Muscle of leg (tissue), 3 donors: ENCODE measurements at regions not wholly inside any gene's neighbourhood (a gene's known extent, or its start where the extent isn't known, plus 50 kb on each side); places are given as distances from the start of the nearest gene placed in this dataset.
A peak's percentile ranks its signal among the peaks of the same experiment; 100 is the strongest.

Source experiments
- DNase-seq: peaks from one replicate; pipeline ENCODE4 v3.0.0; 2013
- H3K27ac ChIP-seq: one replicate; pipeline ENCODE4 v1.5.1; 2013; ENCODE audit warnings: mild to moderate bottlenecking, low read length, control low read depth
- H3K27me3 ChIP-seq: one replicate; pipeline ENCODE4 v1.6.1; 2013; ENCODE audit warnings: low read length; ENCODE audit not compliant: control insufficient read depth, insufficient read depth
- H3K36me3 ChIP-seq: one replicate; pipeline ENCODE4 v1.6.1; 2013; ENCODE audit warnings: low read length; ENCODE audit not compliant: control insufficient read depth, insufficient read depth
- H3K4me1 ChIP-seq: one replicate; pipeline ENCODE4 v1.6.1; 2013; ENCODE audit warnings: low read length; ENCODE audit not compliant: control insufficient read depth, insufficient read depth
- H3K4me3 ChIP-seq: one replicate; pipeline ENCODE4 v1.5.1; 2013; ENCODE audit warnings: low read length, control low read depth
- H3K9me3 ChIP-seq: replicated peaks from 2 replicates; pipeline ENCODE4 v1.6.1; 2013; ENCODE audit warnings: low read depth, low read length; ENCODE audit not compliant: control insufficient read depth
- WGBS: methylation state at CpG from one replicate; pipeline ENCODE4 v1.1.5; 2013; ENCODE audit warnings: missing lambda C conversion rate; ENCODE audit not compliant: insufficient coverage; 5-methylcytosine and 5-hydroxymethylcytosine counted together

DNA sequence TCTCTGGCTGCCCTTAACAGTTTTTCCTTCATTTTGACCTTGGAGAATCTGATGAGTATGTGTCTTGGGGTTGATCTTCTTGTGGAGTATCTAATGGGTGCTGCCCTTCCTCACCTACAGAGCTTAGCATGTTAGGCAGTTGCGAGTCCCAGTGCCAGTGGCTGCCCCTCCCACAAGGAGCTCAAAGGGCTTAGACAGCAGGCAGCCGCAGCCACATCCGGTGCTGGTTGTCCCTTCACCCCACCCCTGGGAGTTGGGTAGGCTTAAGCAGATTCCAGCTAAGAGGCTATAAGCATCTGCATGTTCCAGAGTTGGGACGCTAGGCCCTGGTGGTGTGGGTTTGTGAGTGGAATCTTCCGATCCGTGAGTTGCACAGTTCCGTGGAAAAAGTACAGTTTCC lies 322.1 kb upstream of the ARX start:
- H3K27ac ChIP-seq: no peak overlapping the region
- no peak for DNase-seq
- H3K4me3 ChIP-seq: no peak overlapping the region
- no peaks in the 10 kb centered on the region for H3K36me3 ChIP-seq
- peaks cover 7% of the 10 kb centered on the region for H3K9me3 ChIP-seq
- no peaks in the 10 kb centered on the region for H3K27me3 ChIP-seq
- 78% methylated on average over 4 of the region's 7 CpGs for WGBS
- H3K4me1 ChIP-seq: no peaks in the 10 kb centered on the region

DNA sequence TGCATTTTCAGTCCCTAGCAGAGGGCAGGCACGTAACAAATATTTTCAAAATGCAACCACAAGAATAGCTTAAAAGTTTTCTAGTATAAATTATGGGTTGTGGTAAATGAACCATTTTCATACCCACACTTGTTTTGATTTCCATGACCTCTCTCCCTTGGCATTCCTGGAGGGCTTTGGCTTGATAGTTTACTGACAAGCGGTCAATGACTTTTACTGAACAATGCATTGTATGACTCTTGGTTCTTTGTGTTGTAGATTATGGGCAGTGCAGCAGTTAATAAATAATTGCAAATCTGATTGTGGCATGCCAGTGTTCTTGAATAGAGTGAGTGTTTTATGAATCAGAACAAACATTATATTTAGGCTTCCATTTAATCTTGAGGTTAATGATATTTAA lies 285.2 kb upstream of the ARX start:
- no peaks in the 10 kb centered on the region for H3K27me3 ChIP-seq
- no peak for DNase-seq
- no CpG with 5 or more reads among the region's 2 CpGs for WGBS
- H3K27ac ChIP-seq: no peak overlapping the region
- H3K9me3 ChIP-seq: no peaks in the 10 kb centered on the region
- no peaks in the 10 kb centered on the region for H3K4me1 ChIP-seq
- H3K4me3 ChIP-seq: no peak overlapping the region
- H3K36me3 ChIP-seq: no peaks in the 10 kb centered on the region

DNA sequence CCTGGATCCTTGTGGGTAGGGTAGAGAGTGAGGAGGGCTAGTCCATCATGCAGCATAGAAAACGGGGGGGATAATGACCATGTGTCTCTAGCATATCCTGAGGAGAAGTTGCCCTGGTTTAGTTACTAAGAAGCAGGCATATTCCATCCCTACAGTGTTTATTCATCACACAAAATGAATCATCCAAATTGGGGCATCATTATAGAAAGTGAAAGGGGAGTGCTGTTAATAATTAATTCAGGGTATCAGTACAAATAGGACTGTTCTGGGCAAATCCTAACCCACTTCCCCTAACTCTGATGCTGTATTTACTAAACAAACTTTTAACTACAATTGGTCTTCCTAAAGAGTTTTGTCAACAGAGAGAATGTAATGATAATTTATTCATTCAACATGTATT lies 281.1 kb upstream of the ARX start:
- peaks cover 3% of the 10 kb centered on the region for H3K4me1 ChIP-seq
- no peak overlapping the region for H3K4me3 ChIP-seq
- H3K36me3 ChIP-seq: no peaks in the 10 kb centered on the region
- H3K27me3 ChIP-seq: no peaks in the 10 kb centered on the region
- no CpG with 5 or more reads among the region's 1 CpG for WGBS
- no peak overlapping the region for H3K27ac ChIP-seq
- H3K9me3 ChIP-seq: no peaks in the 10 kb centered on the region
- DNase-seq: no peak

DNA sequence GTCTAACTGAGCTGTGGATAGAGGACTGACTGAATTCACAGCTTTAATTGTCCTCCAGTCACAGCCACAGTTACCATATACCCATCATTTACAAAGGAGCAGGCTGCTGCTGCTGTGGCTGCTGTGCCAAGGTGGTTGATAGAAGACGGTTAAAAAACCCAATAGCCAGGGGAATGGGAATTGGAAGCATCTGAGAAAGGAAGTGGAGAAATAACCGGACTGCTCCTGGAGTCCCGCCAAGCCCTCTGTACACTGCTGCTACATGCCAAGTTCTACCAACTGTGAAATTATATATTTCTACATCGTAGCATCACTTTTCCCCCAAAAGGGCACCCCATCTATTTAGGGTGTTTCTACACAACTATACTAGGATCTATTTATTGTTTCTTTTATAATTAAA lies 279.7 kb upstream of the ARX start:
- Histone ChIP-seq H3K4me3 (no peak overlapping the region), H3K9me3 (no peaks in the 10 kb centered on the region), H3K4me1 (peaks cover 3% of the 10 kb centered on the region), H3K36me3 (no peaks in the 10 kb centered on the region), H3K27ac (no peak overlapping the region), H3K27me3 (no peaks in the 10 kb centered on the region)
- peak; percentile 3 for DNase-seq
- WGBS: no CpG with 5 or more reads among the region's 4 CpGs

DNA sequence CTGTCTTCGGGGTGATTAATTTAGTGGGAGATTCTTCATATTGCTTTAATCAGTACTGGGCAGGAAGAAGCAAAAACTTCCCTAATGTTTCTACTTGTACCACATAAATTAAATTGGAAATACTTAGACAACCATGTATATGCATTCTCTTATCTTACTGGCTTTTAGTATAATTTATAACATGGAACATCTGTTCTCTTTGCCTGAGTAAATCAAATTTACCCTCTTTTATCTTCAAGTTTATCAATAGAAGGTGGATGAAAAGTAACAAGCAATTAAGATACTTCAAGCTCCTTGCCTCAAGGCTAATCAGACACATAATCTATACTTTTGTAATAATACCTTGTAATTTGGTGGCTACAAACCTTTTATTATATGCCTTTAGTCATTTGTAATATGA lies 274.4 kb upstream of the ARX start:
- Histone ChIP-seq H3K36me3 (no peaks in the 10 kb centered on the region), H3K4me3 (no peak overlapping the region), H3K27ac (no peak overlapping the region), H3K4me1 (no peaks in the 10 kb centered on the region), H3K9me3 (no peaks in the 10 kb centered on the region), H3K27me3 (peaks cover 4% of the 10 kb centered on the region)
- WGBS: no CpG with 5 or more reads among the region's 1 CpG
- no peak for DNase-seq

DNA sequence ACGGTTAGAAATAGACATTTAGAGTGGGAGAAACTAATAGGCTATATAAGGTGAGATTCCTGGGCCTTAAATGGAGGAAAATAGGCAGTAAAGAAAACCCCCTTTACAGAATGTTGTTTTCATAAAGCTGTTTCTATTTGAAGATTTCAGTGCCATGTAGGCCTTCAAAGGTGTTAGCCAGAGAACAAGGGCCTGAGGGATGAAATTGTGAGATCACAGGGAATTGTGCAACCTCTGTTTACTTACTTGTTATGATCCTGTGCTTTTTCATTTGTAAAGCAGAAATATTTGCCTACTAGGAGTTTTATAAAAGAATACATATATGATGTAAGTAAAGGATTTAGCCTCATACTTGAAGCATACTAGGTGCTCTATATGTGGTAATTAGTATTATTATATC lies 272.9 kb upstream of the ARX start:
- Histone ChIP-seq H3K36me3 (no peaks in the 10 kb centered on the region), H3K4me1 (no peaks in the 10 kb centered on the region), H3K27me3 (peaks cover 4% of the 10 kb centered on the region), H3K27ac (no peak overlapping the region), H3K9me3 (no peaks in the 10 kb centered on the region), H3K4me3 (no peak overlapping the region)
- WGBS: no CpG with 5 or more reads among the region's 1 CpG
- no peak for DNase-seq

DNA sequence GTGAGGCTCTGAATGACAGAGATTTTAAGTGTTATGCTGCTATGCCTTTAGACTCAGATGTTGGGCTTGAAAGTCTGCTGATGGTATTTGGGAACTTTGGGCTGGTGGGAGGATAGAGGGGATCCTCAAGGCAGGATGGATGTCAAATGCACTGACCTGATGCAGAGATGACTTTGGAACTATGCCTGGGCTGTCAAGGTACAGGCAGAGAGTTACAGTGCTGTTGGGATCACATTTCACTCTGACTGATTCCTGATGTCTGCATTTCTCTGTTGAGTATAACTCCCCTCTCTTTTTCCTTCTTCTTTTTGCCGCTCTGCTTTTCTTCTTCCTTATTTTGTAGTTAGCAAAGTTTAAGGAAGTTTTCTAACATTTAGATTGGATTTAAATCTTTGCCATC lies 271.8 kb upstream of the ARX start:
- no peak overlapping the region for H3K27ac ChIP-seq
- DNase-seq: no peak
- no CpG with 5 or more reads among the region's 1 CpG for WGBS
- no peaks in the 10 kb centered on the region for H3K36me3 ChIP-seq
- no peak overlapping the region for H3K4me3 ChIP-seq
- H3K4me1 ChIP-seq: no peaks in the 10 kb centered on the region
- H3K27me3 ChIP-seq: peaks cover 4% of the 10 kb centered on the region
- H3K9me3 ChIP-seq: no peaks in the 10 kb centered on the region

DNA sequence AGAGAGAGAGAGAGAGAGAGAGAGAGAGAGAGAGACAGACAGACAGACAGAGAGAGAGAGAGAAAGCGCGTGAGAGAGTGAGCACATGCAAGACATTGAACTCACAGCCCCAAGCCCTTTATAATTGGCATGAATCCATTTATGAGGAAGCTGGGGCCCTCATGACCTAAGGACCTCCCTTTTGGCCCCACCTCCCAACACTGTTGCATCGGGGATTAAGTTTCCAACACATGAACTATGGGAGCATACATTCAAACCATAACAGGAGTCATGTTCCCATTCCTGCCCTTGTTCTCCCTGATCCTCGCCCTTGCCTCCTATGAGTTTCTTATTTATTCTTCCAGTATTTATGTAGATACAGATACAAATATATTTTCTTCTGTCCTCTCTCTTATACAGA lies 269.8 kb upstream of the ARX start:
- no peaks in the 10 kb centered on the region for H3K4me1 ChIP-seq
- 67% methylated on average over 1 of the region's 4 CpGs for WGBS
- H3K36me3 ChIP-seq: no peaks in the 10 kb centered on the region

DNA sequence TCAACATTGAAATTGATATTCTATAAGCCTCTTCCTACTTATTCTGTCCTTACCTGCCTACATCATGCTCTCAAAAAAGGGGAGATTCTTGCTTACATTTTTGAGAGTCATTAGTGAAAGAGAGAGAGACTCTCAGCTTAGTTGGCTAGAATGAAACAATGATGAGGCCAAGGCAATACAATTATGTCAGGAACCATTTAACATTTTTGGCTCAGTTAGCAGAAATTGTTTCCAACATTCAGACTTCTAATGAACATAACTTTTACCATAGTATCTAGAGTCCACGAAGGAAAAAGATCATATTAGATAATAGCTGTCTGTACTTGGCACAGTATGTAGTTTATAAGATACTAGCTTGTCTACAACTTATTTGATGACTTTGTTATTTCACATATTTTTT lies 263.7 kb upstream of the ARX start:
- no peak overlapping the region for H3K27ac ChIP-seq
- no peak overlapping the region for H3K4me3 ChIP-seq
- H3K4me1 ChIP-seq: no peaks in the 10 kb centered on the region
- peak; percentile 55 for DNase-seq
- no peaks in the 10 kb centered on the region for H3K27me3 ChIP-seq
- WGBS: no CpG with 5 or more reads among the region's 1 CpG
- no peaks in the 10 kb centered on the region for H3K36me3 ChIP-seq
- no peaks in the 10 kb centered on the region for H3K9me3 ChIP-seq

More for the DNA sequence above, 269.8 kb upstream of the ARX start:
- Histone ChIP-seq H3K27ac (no peak overlapping the region), H3K9me3 (no peaks in the 10 kb centered on the region), H3K4me3 (no peak overlapping the region), H3K27me3 (peaks cover 4% of the 10 kb centered on the region)
- DNase-seq: no peak

DNA sequence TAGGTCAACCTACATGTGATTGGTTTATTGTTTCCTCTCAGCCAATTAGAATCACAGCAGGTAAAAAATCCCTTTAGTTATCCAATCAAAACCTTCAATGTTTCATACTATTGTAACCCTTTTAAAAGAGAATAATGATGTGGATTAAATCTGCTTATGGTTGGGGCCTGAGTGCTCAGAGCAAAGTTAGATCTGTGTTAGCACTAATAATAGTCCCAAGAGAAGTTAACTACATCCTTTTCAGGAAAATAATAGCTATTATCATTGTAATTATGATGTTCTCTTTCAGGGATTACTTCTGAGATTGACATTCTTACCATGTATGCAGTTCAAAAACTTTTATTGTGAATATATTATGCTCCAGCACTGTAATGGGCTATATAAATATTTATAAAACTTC lies 262.6 kb upstream of the ARX start:
- H3K36me3 ChIP-seq: no peaks in the 10 kb centered on the region
- no peak overlapping the region for H3K4me3 ChIP-seq
- no peak for DNase-seq
- no peaks in the 10 kb centered on the region for H3K27me3 ChIP-seq
- H3K9me3 ChIP-seq: no peaks in the 10 kb centered on the region
- H3K4me1 ChIP-seq: no peaks in the 10 kb centered on the region
- H3K27ac ChIP-seq: no peak overlapping the region

DNA sequence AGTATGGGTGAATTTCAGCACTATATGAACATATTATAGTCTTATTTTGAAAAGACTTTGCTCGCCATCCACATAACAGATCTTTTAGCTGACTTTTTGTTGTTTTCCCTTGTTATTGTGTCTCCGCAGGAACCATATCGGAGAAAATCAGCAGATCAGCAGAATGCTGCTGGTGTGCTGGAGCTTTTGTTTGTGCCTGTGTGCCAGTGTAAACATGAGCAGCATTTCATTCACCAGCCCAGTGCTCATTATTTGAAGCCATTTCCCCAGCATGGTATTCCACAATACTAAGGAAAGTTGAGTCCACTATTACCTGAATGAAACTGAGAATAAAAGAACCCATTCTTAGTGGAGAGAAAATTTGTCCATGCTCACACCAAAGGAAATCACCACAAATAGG lies 261.8 kb upstream of the ARX start:
- no peak overlapping the region for H3K4me3 ChIP-seq
- no peak for DNase-seq
- no peaks in the 10 kb centered on the region for H3K36me3 ChIP-seq
- H3K27ac ChIP-seq: no peak overlapping the region
- no peaks in the 10 kb centered on the region for H3K27me3 ChIP-seq
- no CpG with 5 or more reads among the region's 3 CpGs for WGBS
- no peaks in the 10 kb centered on the region for H3K9me3 ChIP-seq
- H3K4me1 ChIP-seq: no peaks in the 10 kb centered on the region
